ENCODE measurements at regions not wholly inside any gene's neighbourhood (a gene's known extent, or its start where the extent isn't known, plus 50 kb on each side); places are given as distances from the start of the nearest gene placed in this dataset.

DNA sequence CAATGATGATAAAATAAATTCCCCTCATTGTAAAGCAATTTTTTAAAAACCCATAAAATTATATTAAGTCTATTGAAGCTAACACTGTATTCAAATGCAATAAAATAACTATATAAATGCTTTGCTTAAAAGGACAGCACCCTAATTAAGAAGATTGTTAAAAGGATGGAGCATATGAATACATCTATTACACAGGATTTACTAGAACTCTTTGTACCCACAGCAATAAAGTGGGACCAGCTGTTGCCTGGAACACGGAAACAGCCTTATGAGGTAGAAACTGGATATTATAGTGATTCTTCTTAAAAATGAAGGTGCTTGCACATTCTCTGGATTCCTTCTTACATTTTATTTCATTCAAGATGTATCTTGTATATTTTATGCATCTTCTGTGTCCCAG is 298.7 kb upstream of the KLF3 start:
- TF ChIP-seq, protein P1, sequence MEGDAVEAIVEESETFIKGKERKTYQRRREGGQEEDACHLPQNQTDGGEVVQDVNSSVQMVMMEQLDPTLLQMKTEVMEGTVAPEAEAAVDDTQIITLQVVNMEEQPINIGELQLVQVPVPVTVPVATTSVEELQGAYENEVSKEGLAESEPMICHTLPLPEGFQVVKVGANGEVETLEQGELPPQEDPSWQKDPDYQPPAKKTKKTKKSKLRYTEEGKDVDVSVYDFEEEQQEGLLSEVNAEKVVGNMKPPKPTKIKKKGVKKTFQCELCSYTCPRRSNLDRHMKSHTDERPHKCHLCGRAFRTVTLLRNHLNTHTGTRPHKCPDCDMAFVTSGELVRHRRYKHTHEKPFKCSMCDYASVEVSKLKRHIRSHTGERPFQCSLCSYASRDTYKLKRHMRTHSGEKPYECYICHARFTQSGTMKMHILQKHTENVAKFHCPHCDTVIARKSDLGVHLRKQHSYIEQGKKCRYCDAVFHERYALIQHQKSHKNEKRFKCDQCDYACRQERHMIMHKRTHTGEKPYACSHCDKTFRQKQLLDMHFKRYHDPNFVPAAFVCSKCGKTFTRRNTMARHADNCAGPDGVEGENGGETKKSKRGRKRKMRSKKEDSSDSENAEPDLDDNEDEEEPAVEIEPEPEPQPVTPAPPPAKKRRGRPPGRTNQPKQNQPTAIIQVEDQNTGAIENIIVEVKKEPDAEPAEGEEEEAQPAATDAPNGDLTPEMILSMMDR (conservative IDR thresholded peaks at IDR 0.05; ENCODE audit: low read depth, low read length), result no peak
- TF ChIP-seq POLR2A (IDR thresholded peaks at IDR 0.05; ENCODE audit: low read depth, low read length) (no peak), MAFK (IDR thresholded peaks at IDR 0.05; ENCODE audit: low read depth, low read length) (no peak), RCOR1 (IDR thresholded peaks at IDR 0.05; ENCODE audit: insufficient replicate concordance, low read length) (no peak), CHD1 (IDR thresholded peaks at IDR 0.05; ENCODE audit: low read depth, low read length) (no peak), MAZ (IDR thresholded peaks at IDR 0.05; ENCODE audit: borderline replicate concordance, low read depth, low read length) (no peak), BHLHE40 (IDR thresholded peaks at IDR 0.05; ENCODE audit: low read depth, low read length) (no peak), MXI1 (IDR thresholded peaks at IDR 0.05; ENCODE audit: borderline replicate concordance, low read depth, low read length) (no peak), RAD21 (IDR thresholded peaks at IDR 0.05; ENCODE audit: low read length) (no peak), RFX5 (IDR thresholded peaks at IDR 0.05; ENCODE audit: low read depth, low read length) (no peak), CEBPB (IDR thresholded peaks at IDR 0.05; ENCODE audit: low read depth, low read length) (no peak), SMC3 (IDR thresholded peaks at IDR 0.05; ENCODE audit: low read depth, low read length) (no peak)
- TF ChIP-seq, protein P2, sequence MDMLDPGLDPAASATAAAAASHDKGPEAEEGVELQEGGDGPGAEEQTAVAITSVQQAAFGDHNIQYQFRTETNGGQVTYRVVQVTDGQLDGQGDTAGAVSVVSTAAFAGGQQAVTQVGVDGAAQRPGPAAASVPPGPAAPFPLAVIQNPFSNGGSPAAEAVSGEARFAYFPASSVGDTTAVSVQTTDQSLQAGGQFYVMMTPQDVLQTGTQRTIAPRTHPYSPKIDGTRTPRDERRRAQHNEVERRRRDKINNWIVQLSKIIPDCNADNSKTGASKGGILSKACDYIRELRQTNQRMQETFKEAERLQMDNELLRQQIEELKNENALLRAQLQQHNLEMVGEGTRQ (IDR thresholded peaks at IDR 0.05; ENCODE audit: low read depth, low read length), result no peak
- TF ChIP-seq, protein P3, sequence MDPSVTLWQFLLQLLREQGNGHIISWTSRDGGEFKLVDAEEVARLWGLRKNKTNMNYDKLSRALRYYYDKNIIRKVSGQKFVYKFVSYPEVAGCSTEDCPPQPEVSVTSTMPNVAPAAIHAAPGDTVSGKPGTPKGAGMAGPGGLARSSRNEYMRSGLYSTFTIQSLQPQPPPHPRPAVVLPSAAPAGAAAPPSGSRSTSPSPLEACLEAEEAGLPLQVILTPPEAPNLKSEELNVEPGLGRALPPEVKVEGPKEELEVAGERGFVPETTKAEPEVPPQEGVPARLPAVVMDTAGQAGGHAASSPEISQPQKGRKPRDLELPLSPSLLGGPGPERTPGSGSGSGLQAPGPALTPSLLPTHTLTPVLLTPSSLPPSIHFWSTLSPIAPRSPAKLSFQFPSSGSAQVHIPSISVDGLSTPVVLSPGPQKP (IDR thresholded peaks at IDR 0.05; ENCODE audit: borderline replicate concordance, low read depth, low read length), result no peak

Data from IMR-90 (cell line).